H1 (cell line): ENCODE measurements at regions not wholly inside any gene's neighbourhood (a gene's known extent, or its start where the extent isn't known, plus 50 kb on each side); places are given as distances from the start of the nearest gene placed in this dataset.

Experiments used
- ASH2L ChIP-seq: fragments of 200-600, 300-600 bp; sonication (generic); IDR thresholded peaks from one replicate; pipeline ENCODE4 v1.7.1; 2017; ENCODE audit warnings: low read length
- CBX5 ChIP-seq: fragments of 300-800, 300-1000 bp; sonication (generic); IDR thresholded peaks from 2 replicates; pipeline ENCODE4 v1.7.1; 2016; ENCODE audit warnings: antibody characterized with exemption, low read length, low read depth
- CHD7 ChIP-seq: fragments of 300-600 bp; sonication (generic); IDR thresholded peaks from 2 replicates; pipeline ENCODE4 v1.7.1; 2012; ENCODE audit warnings: low read length, moderate library complexity, mild to moderate bottlenecking, inconsistent platforms; ENCODE audit not compliant: insufficient replicate concordance
- POU5F1 ChIP-seq: IDR thresholded peaks from 2 replicates; pipeline ENCODE4 v1.6.1; 2011; ENCODE audit warnings: low read depth, mild to moderate bottlenecking, low read length, moderate library complexity
- RFX5 ChIP-seq: IDR thresholded peaks from 2 replicates; pipeline ENCODE4 v1.6.1; 2011; ENCODE audit warnings: low read depth, low read length, improper control_type of control experiment, borderline replicate concordance
- SIN3A ChIP-seq, 2 experiments: IDR thresholded peaks in 1 of 2; conservative IDR thresholded peaks in 1 of 2; 2 replicates each; pipeline ENCODE4 v1.6.1; 2011 to 2012; ENCODE audit warnings: low read length in 2 of 2, improper control_type of control experiment in 1 of 2, low read depth in 1 of 2, mild to moderate bottlenecking in 1 of 2
- SP1 ChIP-seq: IDR thresholded peaks from 2 replicates; pipeline ENCODE4 v1.6.1; 2011; ENCODE audit warnings: low read depth, low read length
- SP2 ChIP-seq: IDR thresholded peaks from 2 replicates; pipeline ENCODE4 v1.6.1; 2012; ENCODE audit warnings: mild to moderate bottlenecking, low read length, inconsistent platforms

GRCh38 chr2:47243596-47244323 lies 67.4 kb upstream of the CALM2 start (continued):
- TF ChIP-seq CHD7 (no peak), SP1 (no peak), SP2 (no peak), ASH2L (no peak), RFX5 (no peak), SIN3A (conservative IDR thresholded peaks at IDR 0.05 in 1 of 2, IDR thresholded peaks at IDR 0.05 in 1 of 2; ENCODE audit: low read depth in 1 of 2, low read length in 2 of 2) (no peak), POU5F1 (no peak), CBX5 (no peak)
